AG04449 (cell line): ENCODE measurements at regions not wholly inside any gene's neighbourhood (a gene's known extent, or its start where the extent isn't known, plus 50 kb on each side); places are given as distances from the start of the nearest gene placed in this dataset.

Experiments
- CTCF ChIA-PET: fragments of 350-600 bp; formaldehyde crosslinking; extraction: SDS; loops from one replicate; lab custom pipeline; 2021; ENCODE audit warnings: antibody characterized with exemption; lab: Yijun Ruan, JAX
- POLR2A ChIA-PET: fragments of 400-600, 350-600 bp; formaldehyde crosslinking; extraction: SDS; loops from one replicate; lab custom pipeline; 2020; ENCODE audit warnings: antibody characterized with exemption, inconsistent platforms; lab: Yijun Ruan, JAX
- DNase-seq: peaks from one replicate; pipeline ENCODE4 v3.0.0-alpha.2; 2010; ENCODE audit warnings: low read depth, low spot score
- H3K4me3 ChIP-seq: 2 replicates; pipeline ENCODE4 v1.5.1; 2011; ENCODE audit warnings: low read depth, mild to moderate bottlenecking, control low read depth, low read length
- TF ChIP-seq, protein P1 (sequence below): IDR thresholded peaks from one replicate; pipeline ENCODE4 v1.5.1; 2011; ENCODE audit warnings: mild to moderate bottlenecking, moderate library complexity, low read length, control low read depth, inconsistent platforms; ENCODE audit not compliant: insufficient read depth; ENCODE audit errors: missing control alignments

DNA sequence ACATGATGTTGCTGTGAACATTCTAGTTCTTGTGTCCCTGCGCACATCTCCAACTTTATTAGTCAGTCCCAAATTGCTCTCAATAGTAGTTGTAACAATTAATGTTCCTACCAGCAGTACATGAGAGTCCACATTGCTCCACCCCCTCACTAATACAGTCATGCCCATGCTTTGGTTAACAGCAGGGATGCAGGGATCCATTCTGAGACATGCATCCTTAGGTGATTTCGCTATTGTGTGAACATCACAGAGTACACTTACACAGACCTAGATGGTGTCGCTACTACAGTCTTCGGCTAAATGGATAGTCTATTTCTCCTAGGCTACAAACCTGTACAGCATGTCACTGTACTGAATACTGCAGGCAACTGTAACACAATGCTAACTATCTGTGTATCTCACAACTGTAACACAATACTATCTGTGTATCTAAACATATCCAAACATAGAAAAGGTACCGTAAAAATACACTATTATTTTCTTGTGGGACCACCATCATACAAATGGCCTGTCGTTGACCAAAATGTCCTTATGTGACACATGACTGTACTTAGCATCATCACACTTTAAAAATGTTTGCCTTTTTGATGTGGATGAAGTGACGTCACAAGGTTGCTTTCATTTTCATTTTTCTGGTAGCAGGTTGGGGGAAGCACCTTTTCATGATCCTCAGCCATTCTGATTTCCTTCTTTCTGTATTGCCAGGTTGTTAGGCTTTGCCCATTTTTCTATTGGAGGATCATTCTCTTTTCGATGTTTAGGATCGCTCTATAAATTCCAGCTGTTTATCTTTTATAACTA, 82.9 kb upstream of the RNF152 start:
- POLR2A ChIA-PET: no interaction called here
- CTCF ChIA-PET: no interaction called here

DNA sequence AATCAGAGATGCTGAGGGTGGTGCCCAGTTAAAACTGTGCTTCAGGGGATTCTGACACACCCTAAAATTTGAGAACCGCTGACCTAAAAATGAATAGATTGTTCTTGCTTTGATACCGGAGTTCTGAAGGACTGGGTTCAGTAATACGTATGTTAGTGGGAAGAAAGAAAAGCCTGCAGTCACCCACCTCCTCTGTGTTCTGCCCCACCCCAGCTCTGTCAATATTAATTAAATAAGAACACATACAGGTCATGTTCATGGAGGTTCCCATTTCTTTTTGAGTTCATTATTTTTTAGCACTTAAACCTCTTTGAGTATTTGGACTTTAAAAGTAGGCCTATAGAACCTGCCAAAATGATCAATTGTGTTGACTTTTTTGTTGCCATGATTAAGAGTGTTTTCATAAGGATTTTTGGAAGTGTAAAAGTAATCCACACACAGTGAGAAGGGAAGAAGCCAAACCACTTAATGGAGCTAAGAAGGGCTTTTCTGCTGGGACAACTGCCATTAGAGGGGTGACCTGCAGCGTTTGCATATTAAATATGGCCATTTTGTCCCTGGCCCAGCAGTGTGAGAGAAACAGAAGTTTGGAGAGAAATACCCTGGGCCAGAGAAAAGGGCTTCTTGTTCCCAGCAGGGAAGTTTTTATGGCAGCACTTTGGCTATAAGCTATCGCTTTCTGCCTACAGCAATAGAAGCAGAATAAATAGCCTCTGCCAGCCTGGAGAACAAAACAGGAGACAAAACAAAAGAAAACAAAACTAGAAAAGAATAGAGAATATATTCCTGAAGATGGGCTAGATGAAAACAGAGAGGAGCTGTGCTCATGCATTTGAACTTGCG, 80.7 kb upstream of the RNF152 start:
- no peak overlapping the region for H3K4me3 ChIP-seq
- POLR2A ChIA-PET: no interaction called here
- CTCF ChIA-PET: interaction anchor here (0.8 to 0.9 kb wide), 2 partner anchors 11 to 392 kb away, joined by 3 to 4 read pairs; no protein-coding TSS in a partner anchor
- DNase-seq: no peak
- TF ChIP-seq, protein P1, sequence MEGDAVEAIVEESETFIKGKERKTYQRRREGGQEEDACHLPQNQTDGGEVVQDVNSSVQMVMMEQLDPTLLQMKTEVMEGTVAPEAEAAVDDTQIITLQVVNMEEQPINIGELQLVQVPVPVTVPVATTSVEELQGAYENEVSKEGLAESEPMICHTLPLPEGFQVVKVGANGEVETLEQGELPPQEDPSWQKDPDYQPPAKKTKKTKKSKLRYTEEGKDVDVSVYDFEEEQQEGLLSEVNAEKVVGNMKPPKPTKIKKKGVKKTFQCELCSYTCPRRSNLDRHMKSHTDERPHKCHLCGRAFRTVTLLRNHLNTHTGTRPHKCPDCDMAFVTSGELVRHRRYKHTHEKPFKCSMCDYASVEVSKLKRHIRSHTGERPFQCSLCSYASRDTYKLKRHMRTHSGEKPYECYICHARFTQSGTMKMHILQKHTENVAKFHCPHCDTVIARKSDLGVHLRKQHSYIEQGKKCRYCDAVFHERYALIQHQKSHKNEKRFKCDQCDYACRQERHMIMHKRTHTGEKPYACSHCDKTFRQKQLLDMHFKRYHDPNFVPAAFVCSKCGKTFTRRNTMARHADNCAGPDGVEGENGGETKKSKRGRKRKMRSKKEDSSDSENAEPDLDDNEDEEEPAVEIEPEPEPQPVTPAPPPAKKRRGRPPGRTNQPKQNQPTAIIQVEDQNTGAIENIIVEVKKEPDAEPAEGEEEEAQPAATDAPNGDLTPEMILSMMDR: no peak

More for the DNA sequence above, 82.9 kb upstream of the RNF152 start:
- TF ChIP-seq, protein P1: no peak
- no peak overlapping the region for H3K4me3 ChIP-seq
- no peak for DNase-seq

DNA sequence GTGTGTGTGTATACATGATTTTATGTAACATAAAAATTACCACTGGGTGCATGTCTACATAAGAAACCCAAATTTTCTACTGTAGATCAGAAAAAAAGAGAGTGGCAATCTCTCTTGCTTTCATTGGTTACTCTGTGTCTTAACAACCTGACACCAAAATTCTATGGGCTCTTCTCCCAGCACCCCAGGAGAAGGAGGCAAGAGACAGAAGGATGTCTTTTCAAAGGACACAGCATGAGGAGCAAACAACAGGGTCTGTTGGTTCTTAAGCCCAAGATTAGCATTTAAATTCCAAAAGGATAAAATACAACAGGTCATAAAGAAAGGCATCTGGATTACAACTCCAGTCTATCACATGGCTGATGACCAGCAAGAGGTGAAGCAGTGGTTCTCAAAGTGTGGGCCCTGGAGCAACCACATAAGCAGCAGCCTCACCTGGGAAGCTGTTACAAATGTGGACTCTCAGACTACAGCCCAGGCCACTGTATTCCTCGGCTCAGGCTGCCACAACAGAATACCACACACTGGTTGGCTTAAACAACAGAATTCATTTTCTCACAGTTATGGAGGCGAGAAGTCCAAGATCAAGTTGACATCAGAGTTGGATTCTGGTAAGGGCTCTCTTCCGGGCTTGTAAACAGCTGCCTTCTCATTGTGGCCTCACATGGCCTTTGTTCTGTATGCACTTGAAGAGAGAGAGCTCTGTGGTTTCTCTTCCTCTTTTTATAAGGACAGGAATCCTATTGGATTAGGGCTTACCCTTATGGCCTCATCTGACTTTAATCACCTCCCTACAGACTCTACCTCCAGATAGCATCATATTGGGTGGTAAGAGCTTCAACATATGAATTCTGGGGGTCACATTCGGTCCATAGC, 79.8 kb upstream of the RNF152 start:
- POLR2A ChIA-PET: no interaction called here
- no peak for DNase-seq
- no peak overlapping the region for H3K4me3 ChIP-seq
- CTCF ChIA-PET: interaction anchor here (0.8 to 0.9 kb wide), 2 partner anchors 10 to 391 kb away, joined by 3 to 4 read pairs; no protein-coding TSS in a partner anchor
- TF ChIP-seq, protein P1: no peak

DNA sequence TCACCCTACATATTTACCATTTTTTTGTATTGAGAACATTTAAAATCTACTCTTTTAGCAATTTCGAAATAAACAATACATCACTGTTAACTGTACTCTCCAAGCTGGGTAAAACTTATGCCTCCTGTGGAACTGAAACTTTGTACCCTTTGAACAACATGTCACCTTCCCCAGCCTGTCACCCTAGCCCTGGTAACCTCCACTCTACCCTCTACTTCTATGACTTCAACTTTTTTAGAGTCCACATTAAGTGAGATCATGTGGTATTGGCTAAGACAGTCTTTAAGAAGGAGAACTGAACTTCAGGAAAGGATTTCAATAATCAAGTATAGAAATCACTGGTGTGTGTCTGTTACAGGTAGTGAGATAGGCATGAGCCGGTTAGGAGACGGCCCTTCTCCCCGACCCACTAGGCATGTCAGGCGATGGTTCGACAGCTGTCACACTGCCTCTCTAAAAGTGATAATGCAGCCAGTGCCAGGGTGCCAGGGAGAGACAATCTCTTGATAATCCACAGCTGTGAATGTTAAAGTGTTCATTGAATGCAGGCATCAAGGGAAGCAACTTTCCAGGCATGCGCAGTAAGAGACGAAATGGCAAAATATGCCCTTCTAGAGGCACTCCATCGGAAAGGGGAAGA, 74.6 kb upstream of the RNF152 start:
- CTCF ChIA-PET: interaction anchor here (1.3 kb wide), 1 partner anchor 386 kb away, joined by 3 read pairs; no protein-coding TSS in a partner anchor

DNA sequence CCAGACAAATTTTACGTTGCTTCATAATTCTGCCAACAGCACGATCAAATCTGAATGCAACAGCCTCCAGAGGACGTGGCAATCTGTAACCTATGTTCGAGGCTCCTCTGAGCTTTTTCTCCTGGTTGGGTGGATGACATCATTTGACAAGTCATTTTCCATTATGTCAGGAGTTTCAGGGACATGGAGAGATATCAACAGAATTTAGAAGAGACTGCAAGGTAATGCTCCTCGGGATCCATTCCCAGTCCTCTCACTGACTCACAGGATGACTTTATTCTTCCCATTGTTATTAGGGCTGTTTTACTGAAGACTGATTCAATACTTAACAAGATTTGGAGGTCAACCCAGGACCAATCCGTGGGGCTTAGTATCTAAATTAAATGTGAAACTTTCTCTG, 72.5 kb upstream of the RNF152 start:
- H3K4me3 ChIP-seq: no peak overlapping the region
- DNase-seq: no peak
- TF ChIP-seq, protein P1: no peak
- ChIA-PET POLR2A (no interaction called here), CTCF (no interaction called here)

More for the DNA sequence above, 74.6 kb upstream of the RNF152 start:
- no peak overlapping the region for H3K4me3 ChIP-seq
- DNase-seq: no peak
- POLR2A ChIA-PET: no interaction called here
- TF ChIP-seq, protein P1: no peak
